ENCODE measurements at regions not wholly inside any gene's neighbourhood (a gene's known extent, or its start where the extent isn't known, plus 50 kb on each side); places are given as distances from the start of the nearest gene placed in this dataset.

DNA sequence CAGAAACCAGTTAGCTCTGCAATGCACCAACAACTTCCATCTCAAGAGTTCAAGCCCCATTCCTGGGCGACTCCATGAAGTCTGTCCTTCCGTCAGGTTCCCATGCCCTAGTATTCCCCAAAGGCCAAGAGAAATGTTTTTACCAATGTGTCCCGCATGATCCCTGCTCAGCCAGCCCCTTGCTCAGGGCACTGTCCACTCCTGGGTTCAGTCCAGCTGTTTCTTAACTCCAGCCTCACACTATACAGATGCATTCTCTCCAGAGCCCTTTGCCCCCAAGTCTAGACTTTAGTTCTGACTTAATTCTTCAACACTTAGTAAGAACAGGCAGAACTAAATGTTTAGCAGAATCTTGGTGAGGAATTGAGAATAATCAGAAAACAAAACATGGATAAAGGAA is 497.5 kb downstream of the SOX6 start:
- Histone ChIP-seq H3K4me1 (ENCODE audit: control insufficient read depth, insufficient read depth, low read length) (no peaks in the 10 kb centered on the region), H3K4me3 (ENCODE audit: low read depth, low read length) (no peak overlapping the region), H3K9me3 (ENCODE audit: control insufficient read depth, insufficient read depth, low read length) (no peaks in the 10 kb centered on the region), H3K9ac (ENCODE audit: low read depth, low read length) (no peak overlapping the region), H3K27me3 (ENCODE audit: control insufficient read depth, insufficient read depth, low read length) (no peaks in the 10 kb centered on the region), H3K36me3 (ENCODE audit: control insufficient read depth, insufficient read depth, low read length) (no peaks in the 10 kb centered on the region)

DNA sequence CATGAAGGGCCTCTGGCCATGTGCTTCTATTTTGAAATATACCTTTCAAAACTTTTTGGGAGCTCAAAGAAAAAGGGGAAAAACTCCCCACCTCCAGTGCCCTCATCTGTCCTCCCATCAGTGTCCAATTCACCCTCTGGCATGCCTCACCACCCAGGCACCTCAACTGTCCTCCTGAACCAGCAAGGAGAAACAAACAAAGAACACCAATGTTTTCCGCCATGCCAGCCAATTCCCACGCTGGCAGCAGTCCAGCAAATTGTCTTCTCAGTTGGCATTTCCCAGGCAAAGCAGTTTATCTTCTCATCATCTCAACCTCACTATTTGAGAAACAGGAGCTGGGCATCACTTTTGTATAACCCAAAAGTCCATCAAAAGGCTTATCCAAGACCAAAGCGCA is 496.9 kb downstream of the SOX6 start:
- Histone ChIP-seq H3K27me3 (ENCODE audit: control insufficient read depth, insufficient read depth, low read length) (no peaks in the 10 kb centered on the region), H3K36me3 (ENCODE audit: control insufficient read depth, insufficient read depth, low read length) (no peaks in the 10 kb centered on the region), H3K9ac (ENCODE audit: low read depth, low read length) (no peak overlapping the region), H3K9me3 (ENCODE audit: control insufficient read depth, insufficient read depth, low read length) (no peaks in the 10 kb centered on the region), H3K4me3 (ENCODE audit: low read depth, low read length) (no peak overlapping the region), H3K4me1 (ENCODE audit: control insufficient read depth, insufficient read depth, low read length) (no peaks in the 10 kb centered on the region)

DNA sequence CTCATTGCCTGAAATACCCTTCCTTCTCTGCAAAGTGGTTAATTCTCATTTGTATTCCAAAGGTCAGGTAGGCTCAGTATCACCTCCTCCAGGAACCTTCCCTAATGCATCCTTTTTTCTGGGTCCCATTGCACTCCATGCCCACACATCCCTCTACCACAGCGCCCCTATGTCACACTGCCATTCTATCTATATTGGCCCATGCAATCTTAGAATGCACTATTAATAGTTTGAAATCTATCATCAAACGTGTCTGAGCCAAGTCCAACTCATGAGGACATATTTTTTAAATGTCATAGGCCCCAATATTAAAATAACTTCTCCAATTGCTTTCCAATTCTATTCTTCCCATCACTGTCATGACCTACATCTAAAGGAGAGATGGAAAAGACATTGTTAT is 495.1 kb downstream of the SOX6 start:
- no peaks in the 10 kb centered on the region for H3K9me3 ChIP-seq (ENCODE audit: control insufficient read depth, insufficient read depth, low read length)
- H3K27me3 ChIP-seq (ENCODE audit: control insufficient read depth, insufficient read depth, low read length) = no peaks in the 10 kb centered on the region
- no peaks in the 10 kb centered on the region for H3K4me1 ChIP-seq (ENCODE audit: control insufficient read depth, insufficient read depth, low read length)
- H3K4me3 ChIP-seq (ENCODE audit: low read depth, low read length) = no peak overlapping the region
- H3K9ac ChIP-seq (ENCODE audit: low read depth, low read length) = no peak overlapping the region
- H3K36me3 ChIP-seq (ENCODE audit: control insufficient read depth, insufficient read depth, low read length) = no peaks in the 10 kb centered on the region

DNA sequence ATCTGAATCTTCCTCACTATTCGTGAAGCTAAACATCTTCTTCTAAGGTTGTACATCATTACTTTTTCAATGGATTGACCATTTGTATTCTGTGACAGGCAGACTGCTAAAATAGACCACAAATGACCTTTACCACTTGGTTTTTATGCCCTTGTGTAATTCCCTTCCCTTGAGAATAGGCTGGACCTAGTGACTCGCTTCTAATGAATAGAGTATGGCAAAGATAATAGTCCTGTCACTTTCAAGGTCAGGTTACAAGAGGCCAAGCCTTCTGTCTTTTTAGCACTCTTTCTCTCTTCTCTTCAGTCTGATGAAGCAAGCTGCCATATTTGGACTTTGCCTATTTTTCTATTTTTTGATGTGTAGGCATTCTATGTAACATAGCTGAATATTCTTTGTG is 492.9 kb downstream of the SOX6 start:
- Histone ChIP-seq H3K27me3 (ENCODE audit: control insufficient read depth, insufficient read depth, low read length) (no peaks in the 10 kb centered on the region), H3K9me3 (ENCODE audit: control insufficient read depth, insufficient read depth, low read length) (no peaks in the 10 kb centered on the region), H3K9ac (ENCODE audit: low read depth, low read length) (no peak overlapping the region), H3K4me1 (ENCODE audit: control insufficient read depth, insufficient read depth, low read length) (no peaks in the 10 kb centered on the region), H3K4me3 (ENCODE audit: low read depth, low read length) (no peak overlapping the region), H3K36me3 (ENCODE audit: control insufficient read depth, insufficient read depth, low read length) (no peaks in the 10 kb centered on the region)

GRCh38 chr11:15864026-15864805 is 492.1 kb downstream of the SOX6 start:
- H3K9me3 ChIP-seq (ENCODE audit: control insufficient read depth, insufficient read depth, low read length) = no peaks in the 10 kb centered on the region
- no peaks in the 10 kb centered on the region for H3K36me3 ChIP-seq (ENCODE audit: control insufficient read depth, insufficient read depth, low read length)
- no peaks in the 10 kb centered on the region for H3K4me1 ChIP-seq (ENCODE audit: control insufficient read depth, insufficient read depth, low read length)
- no peak overlapping the region for H3K9ac ChIP-seq (ENCODE audit: low read depth, low read length)
- no peak overlapping the region for H3K4me3 ChIP-seq (ENCODE audit: low read depth, low read length)
- no peaks in the 10 kb centered on the region for H3K27me3 ChIP-seq (ENCODE audit: control insufficient read depth, insufficient read depth, low read length)

DNA sequence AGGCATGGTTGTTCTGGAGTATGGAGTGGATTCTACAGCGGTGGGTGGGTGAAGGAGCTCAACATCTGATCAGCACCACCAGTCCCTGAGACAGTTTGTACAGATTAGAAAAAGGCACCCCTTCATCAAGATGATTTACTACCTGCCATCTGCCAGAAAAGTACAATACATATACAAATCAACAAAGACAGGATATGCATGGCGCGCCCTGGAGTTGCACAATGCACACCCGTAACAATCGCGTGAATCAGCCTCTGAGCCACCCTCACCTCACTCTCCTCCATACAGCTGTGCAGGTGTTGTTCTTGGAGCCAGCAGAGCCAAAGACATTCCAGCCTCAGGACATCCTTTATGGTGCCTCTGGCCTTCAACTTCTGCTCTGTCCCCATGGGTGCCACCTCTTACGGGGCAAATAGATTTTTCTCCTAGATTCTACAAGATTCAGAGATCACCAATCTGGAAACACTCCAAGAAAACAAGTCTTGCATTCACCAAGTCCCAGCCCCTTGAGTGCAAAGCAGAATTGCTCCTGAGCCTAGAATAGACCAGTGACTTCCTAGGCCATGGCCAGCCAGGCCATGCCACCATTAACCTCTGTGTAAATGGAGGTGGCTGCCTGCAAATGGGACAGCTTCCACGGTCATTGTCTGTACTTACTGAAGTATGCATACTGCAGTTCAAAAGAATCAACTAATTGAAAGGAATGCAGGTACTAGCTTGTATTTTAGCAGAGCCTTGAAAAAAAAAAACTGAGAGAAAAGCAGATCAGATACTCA is 490.9 kb downstream of the SOX6 start:
- H3K27me3 ChIP-seq (ENCODE audit: control insufficient read depth, insufficient read depth, low read length) = no peaks in the 10 kb centered on the region
- no peaks in the 10 kb centered on the region for H3K36me3 ChIP-seq (ENCODE audit: control insufficient read depth, insufficient read depth, low read length)
- no peak overlapping the region for H3K4me3 ChIP-seq (ENCODE audit: low read depth, low read length)
- H3K9ac ChIP-seq (ENCODE audit: low read depth, low read length) = no peak overlapping the region
- H3K4me1 ChIP-seq (ENCODE audit: control insufficient read depth, insufficient read depth, low read length) = no peaks in the 10 kb centered on the region
- no peaks in the 10 kb centered on the region for H3K9me3 ChIP-seq (ENCODE audit: control insufficient read depth, insufficient read depth, low read length)

- H3K36me3 ChIP-seq (ENCODE audit: control insufficient read depth, insufficient read depth, low read length) = no peaks in the 10 kb centered on the region
- no peak overlapping the region for H3K4me3 ChIP-seq (ENCODE audit: low read depth, low read length)
- no peaks in the 10 kb centered on the region for H3K9me3 ChIP-seq (ENCODE audit: control insufficient read depth, insufficient read depth, low read length)
- no peaks in the 10 kb centered on the region for H3K27me3 ChIP-seq (ENCODE audit: control insufficient read depth, insufficient read depth, low read length)
- H3K4me1 ChIP-seq (ENCODE audit: control insufficient read depth, insufficient read depth, low read length) = no peaks in the 10 kb centered on the region
- no peak overlapping the region for H3K9ac ChIP-seq (ENCODE audit: low read depth, low read length)
Observed at GRCh38 chr11:15867871-15868270, 488.5 kb downstream of the SOX6 start.

- Histone ChIP-seq H3K9me3 (ENCODE audit: control insufficient read depth, insufficient read depth, low read length) (no peaks in the 10 kb centered on the region), H3K9ac (ENCODE audit: low read depth, low read length) (no peak overlapping the region), H3K4me3 (ENCODE audit: low read depth, low read length) (no peak overlapping the region), H3K27me3 (ENCODE audit: control insufficient read depth, insufficient read depth, low read length) (no peaks in the 10 kb centered on the region), H3K4me1 (ENCODE audit: control insufficient read depth, insufficient read depth, low read length) (no peaks in the 10 kb centered on the region), H3K36me3 (ENCODE audit: control insufficient read depth, insufficient read depth, low read length) (no peaks in the 10 kb centered on the region)
Observed at GRCh38 chr11:15870911-15871310, 485.4 kb downstream of the SOX6 start.

DNA sequence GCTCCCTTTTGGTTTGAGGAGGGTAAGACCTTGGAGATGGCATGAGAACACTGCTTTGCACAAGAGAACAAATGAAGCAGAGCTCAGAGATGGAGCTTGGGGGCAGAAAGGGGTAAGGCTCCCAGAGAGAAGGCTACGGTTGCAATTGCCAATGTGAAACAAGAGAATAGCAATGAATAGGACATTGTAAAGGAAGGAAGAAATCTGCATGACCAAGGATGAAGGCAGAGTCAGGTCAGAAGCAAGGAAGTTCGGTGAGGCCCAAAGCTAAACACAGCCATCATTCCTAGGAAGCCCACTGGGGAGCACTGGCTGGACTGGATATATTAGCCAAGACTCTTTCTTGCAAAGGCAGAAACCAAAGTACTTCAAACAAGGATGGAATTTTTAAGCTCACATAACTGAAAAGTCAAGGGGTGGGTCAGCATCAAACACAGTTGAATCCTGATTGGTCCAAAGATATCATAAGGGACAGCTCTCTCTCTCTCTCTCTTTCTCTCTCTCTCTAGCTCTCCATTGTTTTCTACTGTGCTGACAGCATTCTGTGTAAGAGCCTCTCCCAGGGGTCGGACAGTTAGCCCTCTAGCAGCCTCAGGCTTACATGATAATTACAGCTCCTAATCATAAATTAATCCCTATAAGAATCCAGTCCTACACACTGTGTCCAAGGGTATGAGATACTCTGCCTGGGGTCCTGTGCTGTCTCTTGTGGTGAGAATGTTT is 484.3 kb downstream of the SOX6 start:
- Histone ChIP-seq H3K9me3 (ENCODE audit: control insufficient read depth, insufficient read depth, low read length) (no peaks in the 10 kb centered on the region), H3K27me3 (ENCODE audit: control insufficient read depth, insufficient read depth, low read length) (no peaks in the 10 kb centered on the region), H3K9ac (ENCODE audit: low read depth, low read length) (no peak overlapping the region), H3K4me3 (ENCODE audit: low read depth, low read length) (no peak overlapping the region), H3K36me3 (ENCODE audit: control insufficient read depth, insufficient read depth, low read length) (no peaks in the 10 kb centered on the region), H3K4me1 (ENCODE audit: control insufficient read depth, insufficient read depth, low read length) (no peaks in the 10 kb centered on the region)

DNA sequence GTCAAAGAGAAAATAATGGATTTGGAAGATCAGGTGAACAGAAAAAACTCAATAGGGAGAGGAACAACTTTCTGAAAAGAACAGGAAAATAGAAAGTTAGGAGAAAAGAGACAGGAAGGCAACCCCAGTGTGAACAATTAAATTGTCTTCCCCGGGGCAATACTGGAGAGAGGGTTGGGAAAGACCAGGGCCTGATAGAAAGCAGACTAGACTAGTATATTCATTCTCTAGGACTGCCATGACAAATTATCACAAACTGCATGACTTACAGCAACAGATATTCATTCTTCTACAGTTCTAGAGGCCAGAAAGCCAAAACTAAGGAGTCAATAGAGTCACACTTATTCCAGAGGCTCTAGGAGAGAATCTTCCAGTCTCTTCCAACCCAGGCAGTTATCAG is 482.8 kb downstream of the SOX6 start:
- Histone ChIP-seq H3K9me3 (ENCODE audit: control insufficient read depth, insufficient read depth, low read length) (no peaks in the 10 kb centered on the region), H3K4me3 (ENCODE audit: low read depth, low read length) (no peak overlapping the region), H3K4me1 (ENCODE audit: control insufficient read depth, insufficient read depth, low read length) (no peaks in the 10 kb centered on the region), H3K27me3 (ENCODE audit: control insufficient read depth, insufficient read depth, low read length) (no peaks in the 10 kb centered on the region), H3K36me3 (ENCODE audit: control insufficient read depth, insufficient read depth, low read length) (no peaks in the 10 kb centered on the region), H3K9ac (ENCODE audit: low read depth, low read length) (no peak overlapping the region)

- Histone ChIP-seq H3K4me1 (ENCODE audit: control insufficient read depth, insufficient read depth, low read length) (no peaks in the 10 kb centered on the region), H3K4me3 (ENCODE audit: low read depth, low read length) (no peak overlapping the region), H3K9ac (ENCODE audit: low read depth, low read length) (no peak overlapping the region), H3K36me3 (ENCODE audit: control insufficient read depth, insufficient read depth, low read length) (no peaks in the 10 kb centered on the region), H3K9me3 (ENCODE audit: control insufficient read depth, insufficient read depth, low read length) (no peaks in the 10 kb centered on the region), H3K27me3 (ENCODE audit: control insufficient read depth, insufficient read depth, low read length) (no peaks in the 10 kb centered on the region)
Observed at GRCh38 chr11:15874704-15875103, 481.6 kb downstream of the SOX6 start.

Measured in iPS-15b (cell line).